NOMO-1 treated with dmso at 0.1 percent for 144 hours (cell line): ENCODE measurements at regions not wholly inside any gene's neighbourhood (a gene's known extent, or its start where the extent isn't known, plus 50 kb on each side); places are given as distances from the start of the nearest gene placed in this dataset.

Source experiments
- DNase-seq: peaks from one replicate; lab custom pipeline; 2025; ENCODE audit not compliant: unreplicated experiment; lab: John Stamatoyannopoulos, UW

DNA sequence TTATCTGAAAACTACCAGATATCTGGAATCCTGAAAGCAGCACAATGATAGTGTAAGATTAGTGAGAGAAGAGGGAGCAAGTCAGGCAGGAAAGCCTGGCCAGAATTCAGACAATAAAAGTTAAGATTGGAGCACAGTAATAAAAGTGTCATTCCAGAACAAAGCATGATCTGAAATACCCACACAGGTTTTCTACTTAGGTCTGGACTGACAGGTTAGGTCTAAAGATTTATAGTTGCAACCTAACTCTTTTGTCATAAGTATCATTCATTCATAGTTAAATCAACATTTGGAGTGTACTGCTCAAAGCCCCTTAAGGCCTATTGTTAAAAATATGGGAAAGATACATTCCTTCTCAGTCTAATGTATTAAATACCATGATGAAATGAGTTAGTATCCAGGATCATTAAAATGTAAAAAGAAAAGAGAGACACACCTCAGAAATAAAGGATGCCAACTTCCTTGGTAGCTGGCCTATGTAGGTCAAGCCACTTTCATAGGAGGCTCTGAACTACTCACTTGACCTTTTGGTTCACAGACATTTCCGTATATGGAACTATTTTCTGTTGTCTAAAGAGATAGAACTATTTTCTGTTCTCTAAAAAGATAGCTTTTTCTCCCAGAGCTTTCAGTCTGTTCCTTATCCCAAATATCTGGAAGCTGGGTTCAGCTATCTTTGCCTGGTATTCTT, 105.2 kb downstream of the FAS start:
- no peak for DNase-seq

GRCh38 chr10:89093728-89094127, 103.1 kb downstream of the FAS start:
- DNase-seq: no peak

- DNase-seq: no peak
Measured at GRCh38 chr10:89092981-89093380, 102.4 kb downstream of the FAS start.

GRCh38 chr10:89092439-89092838, 101.8 kb downstream of the FAS start:
- no peak for DNase-seq

DNA sequence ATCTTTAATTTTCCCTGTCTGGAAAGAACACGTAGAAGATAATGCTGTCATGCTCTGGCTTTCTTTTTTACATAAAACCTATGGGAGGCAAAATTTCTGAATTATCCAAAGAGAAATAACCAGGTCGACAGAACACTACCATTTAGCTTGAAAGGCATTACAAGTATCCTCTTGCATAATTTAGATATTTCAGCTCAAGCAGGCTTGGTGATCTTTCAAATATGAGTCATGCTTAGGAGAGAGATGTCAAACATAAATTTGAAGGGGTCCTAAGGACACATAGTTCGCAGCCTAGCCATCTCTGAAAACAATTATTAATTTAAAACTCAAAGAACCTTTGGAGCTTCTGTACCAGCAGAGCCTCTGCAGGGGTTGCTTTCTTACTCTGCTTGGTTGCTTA, 100.9 kb downstream of the FAS start:
- no peak for DNase-seq

DNA sequence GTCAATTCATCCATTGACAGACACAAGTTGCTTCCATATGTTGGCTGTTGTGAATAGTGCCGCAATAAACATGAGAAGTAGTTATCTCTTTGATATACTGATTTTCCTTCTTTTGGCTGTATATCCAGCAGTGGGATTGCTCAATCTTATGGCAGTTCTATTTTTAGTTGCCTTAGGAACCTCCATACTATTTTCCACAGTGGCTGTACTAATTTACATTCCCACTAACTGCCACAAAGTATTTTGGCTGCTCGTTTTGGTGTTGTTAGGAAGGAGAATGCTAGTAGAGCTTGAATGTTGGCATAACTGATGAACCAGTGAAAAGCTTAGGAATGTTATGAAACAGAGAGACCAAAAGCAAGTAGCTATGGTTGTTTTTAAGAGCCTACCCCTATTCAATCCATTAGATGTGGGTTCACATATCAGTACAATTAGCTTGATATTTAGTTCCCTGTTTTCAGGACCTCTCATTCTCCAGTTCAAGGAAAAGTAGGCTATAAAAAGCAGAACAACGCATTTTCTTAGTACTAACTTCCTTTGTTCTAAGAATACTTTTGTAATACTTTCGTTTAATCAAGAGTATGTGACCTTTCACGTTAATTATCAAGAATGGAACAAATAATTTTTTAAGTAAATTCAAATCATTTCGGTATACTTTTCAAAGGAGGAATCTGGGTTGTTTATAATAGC, 100.3 kb downstream of the FAS start:
- DNase-seq: no peak

GRCh38 chr10:89086801-89087521, 96.4 kb downstream of the FAS start:
- DNase-seq: peak; percentile 54

DNA sequence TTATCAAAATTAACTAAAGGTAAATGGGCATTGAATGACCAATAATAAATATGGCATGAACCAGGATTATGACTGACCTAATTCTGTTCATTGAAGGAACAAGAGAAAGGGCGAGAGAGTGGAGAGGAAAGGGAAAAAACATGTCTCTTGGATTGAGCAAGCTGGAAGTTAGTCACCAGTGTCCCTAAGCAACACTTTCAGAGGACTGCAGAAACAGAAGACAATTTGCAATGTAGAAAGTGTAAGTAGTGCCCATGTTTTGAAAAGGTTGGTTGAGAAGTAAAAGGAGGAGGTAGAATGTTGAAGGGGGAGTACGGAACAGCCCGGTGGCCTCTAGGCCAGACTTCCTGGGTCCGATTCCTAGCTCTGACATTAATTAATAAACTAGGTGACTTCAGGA, 94.6 kb downstream of the FAS start:
- DNase-seq: no peak

- no peak for DNase-seq
Measured at GRCh38 chr10:89082086-89082485, 91.5 kb downstream of the FAS start.

DNA sequence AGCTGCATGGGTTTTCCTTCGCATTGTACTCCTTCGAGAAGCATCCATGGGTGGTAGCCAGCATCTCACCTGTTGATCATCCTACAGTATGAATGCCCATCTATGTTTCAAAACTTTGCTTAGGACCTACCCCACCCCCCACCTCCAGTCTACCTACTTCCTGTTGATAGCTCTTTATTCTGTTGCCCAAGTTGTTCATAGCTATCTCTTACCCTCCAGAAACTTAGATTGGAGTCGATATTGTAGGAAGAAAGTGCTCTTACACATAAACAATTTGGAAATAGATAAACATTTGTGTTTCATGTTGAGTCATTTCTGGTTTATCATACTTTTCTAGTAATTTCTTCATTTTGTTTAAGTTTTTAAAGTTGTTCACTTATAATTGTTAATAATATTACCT, 90.1 kb downstream of the FAS start:
- DNase-seq: no peak

DNA sequence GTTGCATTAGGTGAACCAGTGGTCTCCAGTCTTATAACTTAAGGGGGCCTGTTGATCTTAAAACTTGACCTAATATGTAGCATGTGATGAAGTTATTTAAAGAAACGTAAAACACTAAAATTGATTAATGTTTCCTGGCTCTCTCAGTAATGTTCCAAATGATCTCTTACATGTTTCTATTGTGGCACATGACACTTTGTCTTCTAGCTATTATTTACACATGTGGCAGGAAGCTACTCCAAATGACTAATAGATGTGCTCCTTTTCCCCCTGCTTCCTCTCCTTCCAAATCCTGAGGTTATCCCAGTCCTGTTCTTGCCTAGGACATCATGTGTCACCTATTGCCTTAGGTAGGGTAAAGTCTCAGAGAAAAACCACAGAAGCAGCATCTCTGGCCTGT, 89.4 kb downstream of the FAS start:
- DNase-seq: no peak

- no peak for DNase-seq
Measured at GRCh38 chr10:89078724-89079672, 88.4 kb downstream of the FAS start.

DNA sequence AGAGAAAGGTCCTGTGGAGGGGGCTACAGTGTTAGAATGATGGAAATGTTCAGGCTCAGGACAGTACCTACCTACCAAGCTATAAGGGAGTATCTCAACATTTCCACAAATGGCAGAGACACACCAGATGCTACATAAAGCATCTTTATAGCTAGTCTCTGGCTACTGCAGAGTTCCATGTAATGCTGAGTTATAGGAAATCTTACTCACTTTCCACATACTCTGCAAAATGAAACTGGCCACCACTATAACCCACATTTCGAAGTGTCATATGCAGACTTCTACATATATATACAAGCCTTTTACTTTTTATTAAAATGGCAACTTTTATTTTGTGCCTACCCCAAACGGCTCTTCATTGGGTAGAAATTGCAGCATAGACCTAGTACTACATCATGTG, 85.5 kb downstream of the FAS start:
- no peak for DNase-seq

GRCh38 chr10:89075631-89076030, 85.0 kb downstream of the FAS start:
- no peak for DNase-seq

DNA sequence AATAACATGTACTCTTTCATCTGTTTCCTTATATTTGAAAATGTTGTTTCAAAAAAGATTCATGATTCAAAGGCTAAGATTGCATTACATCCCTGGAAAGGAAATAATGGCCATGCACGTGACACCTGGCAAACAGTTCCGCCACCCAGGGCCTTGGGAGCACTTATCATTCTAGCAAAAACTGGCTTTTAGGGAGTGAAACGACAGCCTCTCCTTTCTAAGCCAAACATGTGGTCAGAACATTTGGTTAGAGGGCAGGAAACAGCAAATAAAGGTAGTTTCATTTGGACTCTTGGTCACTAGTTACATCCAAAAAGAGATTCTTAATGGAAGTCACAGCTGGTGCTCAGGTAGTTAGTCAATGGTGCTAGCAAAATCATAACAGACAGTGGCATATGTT, 83.5 kb downstream of the FAS start:
- no peak for DNase-seq

- DNase-seq: no peak
Measured at GRCh38 chr10:89073719-89074118, 83.1 kb downstream of the FAS start.

DNA sequence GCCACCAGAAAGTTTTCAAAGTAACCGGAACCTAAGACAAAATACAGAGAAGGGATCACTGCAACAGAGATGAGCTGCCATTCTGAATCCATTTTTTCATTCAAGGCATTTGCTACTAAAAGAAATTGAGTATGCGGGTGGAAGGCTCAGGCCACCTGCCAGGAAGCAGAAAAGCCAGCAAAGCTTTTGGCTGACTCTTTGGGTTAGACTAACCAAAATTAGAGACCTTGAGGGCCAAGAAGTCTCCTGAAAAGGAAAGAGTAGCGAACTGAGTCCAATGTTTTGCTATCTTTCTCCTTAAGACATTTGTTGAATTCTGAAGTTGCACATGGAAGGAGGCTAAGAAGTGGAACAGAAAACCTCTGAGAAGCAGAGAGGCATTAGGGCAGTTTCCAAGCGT, 79.0 kb downstream of the FAS start:
- DNase-seq: no peak
